ENCODE measurements at regions not wholly inside any gene's neighbourhood (a gene's known extent, or its start where the extent isn't known, plus 50 kb on each side); places are given as distances from the start of the nearest gene placed in this dataset.

DNA sequence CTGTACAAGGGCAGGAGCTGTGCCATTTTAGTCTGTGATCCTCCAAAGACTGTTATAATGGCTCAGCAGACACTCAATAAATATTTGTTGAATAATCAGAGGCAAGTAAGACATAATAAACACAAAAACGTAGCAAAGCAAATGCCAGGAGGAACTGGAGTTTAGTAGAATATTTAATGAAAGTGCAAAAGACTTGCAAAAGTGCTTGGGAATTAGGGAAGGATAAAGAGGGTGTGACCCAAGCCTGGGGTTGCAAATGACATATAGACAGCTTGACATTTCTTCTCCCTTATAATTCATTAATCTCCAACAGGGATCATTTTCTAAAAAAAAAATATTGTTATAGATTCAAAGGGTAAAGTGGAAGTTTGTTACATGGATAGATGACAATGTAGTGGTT lies 212.7 kb upstream of the PGR start:
- TF ChIP-seq, protein P1, sequence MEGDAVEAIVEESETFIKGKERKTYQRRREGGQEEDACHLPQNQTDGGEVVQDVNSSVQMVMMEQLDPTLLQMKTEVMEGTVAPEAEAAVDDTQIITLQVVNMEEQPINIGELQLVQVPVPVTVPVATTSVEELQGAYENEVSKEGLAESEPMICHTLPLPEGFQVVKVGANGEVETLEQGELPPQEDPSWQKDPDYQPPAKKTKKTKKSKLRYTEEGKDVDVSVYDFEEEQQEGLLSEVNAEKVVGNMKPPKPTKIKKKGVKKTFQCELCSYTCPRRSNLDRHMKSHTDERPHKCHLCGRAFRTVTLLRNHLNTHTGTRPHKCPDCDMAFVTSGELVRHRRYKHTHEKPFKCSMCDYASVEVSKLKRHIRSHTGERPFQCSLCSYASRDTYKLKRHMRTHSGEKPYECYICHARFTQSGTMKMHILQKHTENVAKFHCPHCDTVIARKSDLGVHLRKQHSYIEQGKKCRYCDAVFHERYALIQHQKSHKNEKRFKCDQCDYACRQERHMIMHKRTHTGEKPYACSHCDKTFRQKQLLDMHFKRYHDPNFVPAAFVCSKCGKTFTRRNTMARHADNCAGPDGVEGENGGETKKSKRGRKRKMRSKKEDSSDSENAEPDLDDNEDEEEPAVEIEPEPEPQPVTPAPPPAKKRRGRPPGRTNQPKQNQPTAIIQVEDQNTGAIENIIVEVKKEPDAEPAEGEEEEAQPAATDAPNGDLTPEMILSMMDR (IDR thresholded peaks at IDR 0.05; ENCODE audit: low read length), result no peak
- no peak for TF ChIP-seq EZH2phosphoT487 (IDR thresholded peaks at IDR 0.05; ENCODE audit: low read length)

Data from MM.1S (cell line).